Heart right ventricle (tissue), 16 donors: ENCODE measurements at regions not wholly inside any gene's neighbourhood (a gene's known extent, or its start where the extent isn't known, plus 50 kb on each side); places are given as distances from the start of the nearest gene placed in this dataset.

Source experiments
- ATAC-seq, 8 donors: fragments of 200-7000 bp; cut with Tn5 transposase; one replicate each; pipeline ENCODE4 v1.9.1; 2020; ENCODE audit warnings: mild to moderate bottlenecking in 8 of 8, moderate library complexity in 8 of 8, moderate number of reproducible peaks in 1 of 8
- DNase-seq, 2 donors: peaks; one replicate each; pipeline ENCODE4 v3.0.0-alpha.2; 2020
- H3K27ac ChIP-seq, 10 donors: fragments of 200-600 bp; sonication (generic) in 2 of 10; one replicate each; pipeline versions ENCODE4 v1.5.0 to v1.8.0; 2020 to 2022; ENCODE audit warnings: mild to moderate bottlenecking in 3 of 10
- H3K27me3 ChIP-seq, 7 donors: fragments of 200-600 bp; one replicate each; pipeline ENCODE4 v1.8.0; 2021 to 2022; ENCODE audit warnings: mild to moderate bottlenecking in 2 of 7
- H3K36me3 ChIP-seq, 9 donors: fragments of 200-600 bp; sonication (generic) in 1 of 9; one replicate each; pipeline versions ENCODE4 v1.5.0 to v1.8.0; 2020 to 2022; ENCODE audit warnings: mild to moderate bottlenecking in 2 of 9
- H3K4me1 ChIP-seq, 9 donors: fragments of 200-600 bp; sonication (generic) in 1 of 9; one replicate each; pipeline versions ENCODE4 v1.5.0 to v1.8.0; 2020 to 2022; ENCODE audit warnings: mild to moderate bottlenecking in 4 of 9
- H3K4me3 ChIP-seq, 10 donors: fragments of 200-600 bp; sonication (generic) in 2 of 10; one replicate each; pipeline versions ENCODE4 v1.5.0 to v1.8.0; 2020 to 2022; ENCODE audit warnings: mild to moderate bottlenecking in 7 of 10, moderate library complexity in 2 of 10
- H3K9me3 ChIP-seq, 11 donors: fragments of 200-600 bp in 10 of 11; sonication (generic) in 2 of 11; one replicate each; pipeline versions ENCODE4 v1.5.0 to v1.8.0; 2013 to 2022; ENCODE audit warnings: mild to moderate bottlenecking in 2 of 11, control low read depth in 1 of 11, moderate library complexity in 1 of 11
- CTCF ChIP-seq, 9 donors: fragments of 200-600 bp; sonication (generic) in 2 of 9; IDR thresholded peaks; one replicate each; pipeline versions ENCODE4 v1.5.0 to v1.8.0; 2021 to 2022; ENCODE audit warnings: antibody characterized with exemption in 9 of 9, mild to moderate bottlenecking in 5 of 9, moderate library complexity in 1 of 9
- WGBS, 2 donors: extraction: QIAGEN DNeasy Blood & Tissue Kit; methylation state at CpG; one replicate each; pipeline ENCODE4 v1.1.7; 2013; ENCODE audit warnings: inconsistent platforms in 1 of 2; 5-methylcytosine and 5-hydroxymethylcytosine counted together
- intact Hi-C, 10 donors: fragments of 100-400 bp; cut with DNase I; formaldehyde crosslinking; loops; one replicate each; pipeline versions ENCODE4 v1.11.1 to v1.14.2; 2022
- donor health status: Arrhythmogenic right ventricular cardiomyopathy.
- donor health status: ischemic (EF 13 %, LVEDD 7.1; RV severe dilation, severe dysfunction).
- donor health status: healthy with polysubstance abuse.
- donor health status: DM: no; HTN: yes; CAD: no.
- donor health status: DM: no; HTN: no; CAD: no.
- donor health status: ischemic (EF 25% LVEDD 6.9; RV normal size, moderate dysfunction).
- donor health status: ischemic (EF 25% LVEDD 5.7; RV mildly dilated, moderate dysfunction).
- donor health status: healthy.
- donor health status: DM: yes; HTN: yes; CAD: no.
- donor health status: Ischemic cardiomyopathy.
- donor health status: ischemic (EF 35%, LVEDD 5.7; RV mildly dilated, moderate dysfunction).
- donor health status: nonischemic (EF 11% LVEDD 7.7; RV severe dilation, severe dysfunction).
- donor health status: DM: yes; HTN: yes; CAD: no.
- donor health status: PGD.
- donor health status: ischemic (EF 29% LVEDD 5.4; RV normal size, mild dysfunction).
- donor health status: nonischemic (EF 23%, LVEDD 6.1; RV moderate dilation, normal function).

GRCh38 chr20:52461582-52461981 lies 270.0 kb upstream of the ZFP64 start:
- Histone ChIP-seq H3K36me3 (no peaks in the 10 kb centered on the region), H3K4me1 (no peaks in the 10 kb centered on the region), H3K27me3 (peaks cover 0 to 17% (median 0%) of the 10 kb centered on the region in 7 donors), H3K9me3 (peaks cover 0 to 6% (median 0%) of the 10 kb centered on the region in 11 donors), H3K27ac (no peak overlapping the region), H3K4me3 (no peak overlapping the region)
- no peak for TF ChIP-seq CTCF (IDR thresholded peaks at IDR 0.05)
- ATAC-seq, result no peak
- no peak for DNase-seq
- 51 to 64% methylated on average over 7 of the region's 7 CpGs for WGBS, 2 donors
- intact Hi-C loops, result no loop called here

- ATAC-seq, result no peak
- no peaks in the 10 kb centered on the region for H3K36me3 ChIP-seq
- no peak for TF ChIP-seq CTCF (IDR thresholded peaks at IDR 0.05)
- H3K4me3 ChIP-seq, result no peak overlapping the region
- H3K9me3 ChIP-seq, result peaks cover 0 to 6% (median 0%) of the 10 kb centered on the region in 11 donors
- WGBS, 2 donors, result 92 to 95% methylated on average over 4 of the region's 4 CpGs
- peaks cover 0 to 17% (median 0%) of the 10 kb centered on the region in 7 donors for H3K27me3 ChIP-seq
- no peak for DNase-seq
- no peaks in the 10 kb centered on the region for H3K4me1 ChIP-seq
- H3K27ac ChIP-seq, result no peak overlapping the region
- intact Hi-C loops, result no loop called here
Measured at GRCh38 chr20:52459150-52459549, 267.6 kb upstream of the ZFP64 start.

GRCh38 chr20:52457826-52458225 lies 266.2 kb upstream of the ZFP64 start:
- intact Hi-C loops, result no loop called here
- no peaks in the 10 kb centered on the region for H3K36me3 ChIP-seq
- peaks cover 0 to 6% (median 0%) of the 10 kb centered on the region in 11 donors for H3K9me3 ChIP-seq
- DNase-seq, result no peak
- no peak for TF ChIP-seq CTCF (IDR thresholded peaks at IDR 0.05)
- peaks cover 0 to 17% (median 0%) of the 10 kb centered on the region in 7 donors for H3K27me3 ChIP-seq
- 97 to 98% methylated on average over 2 of the region's 2 CpGs for WGBS, 2 donors
- H3K4me1 ChIP-seq, result no peaks in the 10 kb centered on the region
- no peak overlapping the region for H3K4me3 ChIP-seq
- ATAC-seq, result no peak
- H3K27ac ChIP-seq, result no peak overlapping the region

GRCh38 chr20:52454660-52455059 lies 263.1 kb upstream of the ZFP64 start:
- Histone ChIP-seq H3K4me3 (no peak overlapping the region), H3K27ac (no peak overlapping the region), H3K36me3 (no peaks in the 10 kb centered on the region), H3K9me3 (peaks cover 0 to 1% (median 0%) of the 10 kb centered on the region in 11 donors), H3K4me1 (no peaks in the 10 kb centered on the region), H3K27me3 (peaks cover 0 to 3% (median 0%) of the 10 kb centered on the region in 7 donors)
- no peak for ATAC-seq
- intact Hi-C loops, result no loop called here
- DNase-seq, result no peak
- TF ChIP-seq CTCF (IDR thresholded peaks at IDR 0.05), result no peak
- 66 to 75% methylated on average over 2 of the region's 2 CpGs for WGBS, 2 donors
